ENCODE measurements at regions not wholly inside any gene's neighbourhood (a gene's known extent, or its start where the extent isn't known, plus 50 kb on each side); places are given as distances from the start of the nearest gene placed in this dataset.

DNA sequence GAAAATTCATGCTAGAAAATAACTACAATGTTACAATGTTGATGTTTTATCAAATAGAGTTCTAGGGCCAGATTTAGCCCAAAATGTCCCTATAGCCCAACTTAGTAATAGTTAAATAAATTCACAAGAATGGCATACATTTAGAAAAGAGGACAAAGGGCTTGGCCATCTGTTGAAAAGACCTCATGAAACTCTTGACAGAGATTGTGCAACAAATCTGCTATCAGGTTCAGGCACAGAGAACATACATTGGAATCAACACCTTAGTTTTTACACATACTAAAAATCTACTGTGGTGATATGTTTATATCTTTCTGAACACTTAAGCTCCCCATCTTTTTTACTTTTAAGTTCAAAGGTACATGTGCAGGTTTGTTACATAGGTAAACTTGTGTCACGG is 298.3 kb upstream of the DACH1 start:
- no peak for DNase-seq (ENCODE audit: low spot score)

DNA sequence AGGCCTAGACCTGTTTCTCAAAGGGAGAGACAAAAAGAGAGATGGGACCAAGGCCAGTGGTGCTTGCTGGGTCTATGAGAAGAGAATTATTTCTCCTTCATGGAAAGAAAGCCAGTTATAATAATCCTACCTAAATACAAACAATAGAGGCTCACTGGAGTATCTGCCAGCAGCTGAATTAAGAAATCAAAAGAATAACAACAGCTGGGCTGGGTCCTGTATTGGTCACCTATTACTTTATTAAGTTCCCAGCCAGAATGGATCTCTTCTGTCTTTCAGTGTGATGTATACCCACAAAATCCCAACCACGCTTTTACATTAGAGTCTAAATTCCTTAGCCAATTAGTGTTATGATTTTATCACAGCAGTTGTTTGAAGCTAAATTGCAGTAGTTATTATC is 297.8 kb upstream of the DACH1 start:
- no peak for DNase-seq (ENCODE audit: low spot score)

DNA sequence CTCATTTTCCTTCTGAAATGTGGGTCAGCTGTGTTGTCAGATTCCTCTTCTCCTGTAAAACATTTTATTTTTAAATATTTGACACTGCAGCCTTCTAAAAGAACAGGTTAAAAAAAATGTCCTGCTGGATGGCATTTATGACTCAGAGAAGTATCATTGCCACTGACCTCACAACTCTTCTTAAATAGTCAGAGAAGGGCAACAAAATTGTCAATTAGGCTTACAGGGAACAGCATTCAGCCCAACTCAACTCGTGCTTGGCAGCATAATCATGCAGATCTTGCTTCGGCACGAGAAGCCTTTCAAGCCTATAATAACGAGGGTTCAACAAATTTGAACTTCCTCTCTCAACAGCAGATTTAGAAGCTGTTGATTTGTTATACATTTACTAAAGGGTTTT is 296.7 kb upstream of the DACH1 start:
- no peak for DNase-seq (ENCODE audit: low spot score)

DNA sequence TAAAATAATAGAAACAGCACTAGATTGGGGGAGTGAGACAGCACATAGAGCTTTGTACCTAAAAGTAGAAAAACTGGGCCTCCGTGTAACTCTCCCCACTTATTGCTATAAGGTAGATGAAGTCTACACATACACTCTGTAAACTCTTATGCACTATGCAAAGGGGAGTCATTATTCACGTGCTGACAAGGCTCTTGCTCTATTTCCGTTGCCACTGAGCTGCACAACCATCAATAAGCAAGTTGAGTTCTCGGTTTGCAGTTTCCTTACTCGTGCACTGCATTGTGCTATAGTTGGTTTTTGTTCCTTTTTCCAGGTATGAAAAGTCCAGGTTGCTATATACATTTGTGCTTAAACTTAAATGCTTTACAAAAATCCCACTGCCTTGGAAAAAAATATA is 294.0 kb upstream of the DACH1 start:
- DNase-seq (ENCODE audit: low spot score) = no peak

DNA sequence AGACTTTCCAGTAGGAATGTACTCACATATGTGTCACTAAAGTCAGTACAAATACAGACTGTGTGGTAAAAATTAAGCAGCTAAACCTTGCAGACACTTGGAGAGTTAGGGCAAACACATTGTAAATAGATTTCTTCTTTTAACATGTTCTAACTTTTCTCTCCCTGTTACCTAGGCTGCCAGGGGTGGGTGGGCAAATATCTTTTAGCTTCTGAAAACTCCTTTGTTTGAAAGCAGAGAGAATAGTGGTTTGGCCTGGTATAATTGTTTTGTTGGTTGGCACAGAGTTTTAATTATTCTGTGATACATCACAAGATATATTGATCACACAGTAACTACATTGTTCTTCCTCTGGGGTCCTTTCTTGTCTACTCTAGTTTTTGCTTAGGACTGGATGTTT is 289.8 kb upstream of the DACH1 start:
- DNase-seq (ENCODE audit: low spot score) = no peak

DNA sequence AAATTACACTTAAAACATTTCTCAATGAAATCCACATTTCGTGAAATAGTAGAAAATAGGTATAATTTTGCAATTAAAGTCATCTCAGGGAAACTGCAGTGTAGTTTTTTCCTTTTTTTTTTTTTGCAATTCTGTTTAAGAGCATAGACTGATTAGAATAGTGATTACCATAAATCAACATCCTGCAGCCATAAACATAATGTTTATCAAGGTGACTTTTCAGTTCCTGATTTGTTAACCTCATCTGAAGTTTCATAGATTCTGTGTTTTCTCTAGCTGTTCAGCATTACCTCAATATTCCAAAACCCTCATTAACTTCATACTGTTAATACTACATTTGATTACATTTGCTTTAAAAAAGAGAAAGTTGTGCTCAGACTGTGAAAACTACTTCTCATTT is 286.3 kb upstream of the DACH1 start:
- no peak for DNase-seq (ENCODE audit: low spot score)

DNA sequence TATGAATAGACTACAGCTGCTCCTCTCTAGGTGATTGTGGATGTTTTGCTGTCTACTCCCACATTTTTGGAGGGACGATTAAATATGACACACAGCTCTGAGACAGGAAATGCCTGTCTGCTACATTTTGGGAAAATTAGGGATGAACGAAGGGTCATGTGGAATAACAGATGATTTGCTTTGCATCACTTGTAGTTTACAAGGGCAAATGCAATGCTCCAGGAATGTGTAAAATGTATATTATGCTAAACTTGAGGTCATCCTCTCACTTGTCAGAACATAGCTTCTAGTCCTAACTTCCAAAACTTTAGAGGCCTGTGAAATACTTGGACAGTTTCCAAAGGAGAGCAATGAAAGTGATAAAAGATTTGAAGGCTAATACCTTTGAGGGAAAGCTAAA is 284.2 kb upstream of the DACH1 start:
- no peak for DNase-seq (ENCODE audit: low spot score)

DNA sequence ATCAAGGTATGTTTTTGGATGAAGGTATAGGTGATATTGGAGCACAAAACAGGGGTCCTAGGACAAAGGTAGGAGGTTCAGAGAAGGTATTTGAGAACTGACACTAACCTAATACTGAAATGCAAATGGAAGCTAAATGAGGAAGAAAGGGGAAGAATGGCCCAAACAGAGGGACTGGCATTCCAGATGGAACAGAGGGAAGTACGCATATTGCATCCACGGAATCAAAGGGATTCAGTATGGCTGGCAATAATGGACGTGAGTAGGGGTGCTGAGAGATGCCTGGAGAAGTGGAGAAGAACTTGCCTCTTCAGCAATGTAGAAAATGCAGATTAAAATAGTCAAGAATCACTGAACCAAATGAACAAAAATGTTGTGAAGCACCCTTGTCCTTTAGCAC is 283.5 kb upstream of the DACH1 start:
- no peak for DNase-seq (ENCODE audit: low spot score)

DNA sequence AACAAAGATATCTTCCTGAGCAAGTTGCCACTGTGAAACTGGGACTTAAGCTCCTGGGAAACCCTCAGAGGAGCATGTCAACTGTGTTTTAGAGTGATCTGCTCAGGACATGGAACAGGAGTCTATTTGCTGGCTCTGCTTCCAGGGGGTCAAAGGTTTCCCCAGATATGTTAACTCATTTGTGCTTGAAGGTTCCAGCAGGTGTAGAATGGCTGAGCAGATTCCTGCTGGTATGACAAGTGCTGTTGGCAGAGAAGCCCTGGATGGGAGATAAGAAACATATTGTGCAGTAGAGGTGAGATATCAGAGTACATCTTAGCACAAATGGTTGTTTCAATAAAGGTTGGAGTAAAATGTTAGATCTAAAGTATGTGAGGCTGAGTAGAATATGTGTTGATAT is 282.7 kb upstream of the DACH1 start:
- DNase-seq (ENCODE audit: low spot score) = no peak

DNA sequence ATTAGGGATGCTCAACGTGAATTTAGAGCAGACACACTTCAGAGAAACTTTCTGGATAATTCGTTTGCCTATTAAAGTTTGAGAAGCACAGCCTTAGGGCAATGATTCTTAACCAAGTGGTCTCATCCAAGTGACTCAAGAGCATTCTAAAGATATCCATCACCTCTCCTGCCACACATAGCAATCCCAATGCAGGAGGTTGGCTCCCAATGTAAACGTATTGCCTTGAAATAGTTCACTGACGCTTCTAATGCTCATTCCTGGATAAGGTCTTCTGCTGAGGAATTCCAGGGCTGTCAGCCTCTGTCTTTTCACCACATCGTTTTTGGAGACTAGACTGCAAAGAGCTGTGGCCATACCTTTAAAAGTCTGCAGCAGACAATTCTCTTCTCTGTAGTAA is 279.8 kb upstream of the DACH1 start:
- DNase-seq (ENCODE audit: low spot score) = no peak

DNA sequence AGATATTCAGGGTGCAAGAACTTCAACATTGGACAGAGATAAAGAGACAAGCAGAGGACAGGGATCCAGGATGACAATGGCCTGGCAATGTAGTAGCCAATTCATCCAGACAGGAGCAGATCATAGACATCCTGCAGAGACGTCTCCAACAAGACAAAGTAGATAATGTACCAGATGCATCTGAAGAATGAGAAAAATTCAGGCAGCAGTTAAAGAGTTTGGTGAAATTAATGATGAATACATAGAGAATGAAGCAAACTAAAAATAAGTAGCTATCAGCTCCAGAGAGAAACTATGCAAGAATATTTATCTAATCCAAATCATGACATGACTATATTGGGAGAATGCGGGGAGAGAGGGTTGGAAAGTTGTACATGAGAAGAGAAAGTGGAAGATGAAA is 278.4 kb upstream of the DACH1 start:
- DNase-seq (ENCODE audit: low spot score) = no peak

DNA sequence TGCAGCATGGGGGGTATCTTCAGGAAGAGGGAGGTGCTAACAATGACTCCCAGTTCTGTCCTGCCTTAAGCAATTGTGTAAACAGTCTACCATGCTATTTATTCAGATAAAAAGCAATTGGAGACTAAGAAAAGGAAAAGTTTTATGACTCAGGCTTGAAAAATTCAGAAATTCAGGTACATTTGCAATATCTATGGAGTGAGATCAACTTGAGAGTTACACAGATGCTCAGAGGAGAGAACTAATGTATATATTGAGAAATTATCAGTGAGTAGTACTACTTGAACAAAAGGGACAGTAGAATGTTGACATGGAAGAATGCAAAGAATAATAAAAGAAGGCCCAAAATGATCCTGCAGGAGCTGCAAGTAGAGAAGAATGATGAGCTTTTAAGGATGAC is 277.6 kb upstream of the DACH1 start:
- no peak for DNase-seq (ENCODE audit: low spot score)

DNA sequence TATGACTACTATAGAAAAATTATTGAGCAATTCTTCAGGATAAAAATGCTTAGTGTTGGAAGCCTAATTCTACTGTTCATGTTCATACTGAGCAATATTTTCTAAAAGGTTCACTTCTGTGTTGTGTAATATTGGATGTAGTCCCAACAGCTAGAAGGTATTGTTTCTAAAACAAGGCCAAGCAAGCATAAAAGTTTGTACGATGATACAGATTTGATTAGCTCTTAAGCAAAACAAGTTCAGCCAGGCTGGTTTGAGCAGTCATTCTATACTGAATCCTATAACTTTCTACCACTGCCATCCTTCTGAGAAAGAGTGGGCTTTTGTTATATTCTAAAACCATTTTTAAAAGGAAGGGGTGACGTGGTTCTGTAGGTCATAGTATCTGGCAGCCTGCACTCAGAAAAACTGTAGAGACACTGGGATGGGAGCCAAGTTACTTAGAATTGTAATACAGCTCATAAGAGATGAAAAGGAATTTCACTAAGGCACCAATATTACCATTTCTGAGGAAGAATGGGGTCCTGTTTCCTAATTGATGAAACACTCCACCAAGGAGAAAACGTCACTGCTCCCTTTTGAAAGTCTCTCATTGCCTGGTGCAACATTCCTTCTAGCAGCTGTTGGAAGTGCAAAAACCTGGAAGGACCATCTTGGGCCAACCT is 275.0 kb upstream of the DACH1 start:
- peak; percentile 23 for DNase-seq (ENCODE audit: low spot score)

DNA sequence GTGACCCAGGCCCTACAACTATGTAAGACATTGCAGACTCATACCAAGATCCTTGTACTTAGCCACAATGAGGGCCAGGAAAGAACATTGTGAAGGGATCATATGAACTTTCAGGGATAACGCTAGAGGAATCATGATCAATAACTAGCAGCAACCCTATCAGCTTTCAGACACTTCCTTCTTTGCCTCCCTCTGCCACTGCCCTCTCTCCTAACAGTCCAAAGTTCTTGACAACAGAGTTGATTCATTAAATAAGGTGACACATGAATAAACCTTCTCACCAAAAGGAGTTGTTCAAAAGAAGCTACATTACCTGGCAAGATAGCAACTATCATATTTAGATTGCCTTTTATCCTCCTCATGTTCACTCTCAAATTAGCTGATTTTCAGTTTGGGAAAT is 272.2 kb upstream of the DACH1 start:
- no peak for DNase-seq (ENCODE audit: low spot score)

DNA sequence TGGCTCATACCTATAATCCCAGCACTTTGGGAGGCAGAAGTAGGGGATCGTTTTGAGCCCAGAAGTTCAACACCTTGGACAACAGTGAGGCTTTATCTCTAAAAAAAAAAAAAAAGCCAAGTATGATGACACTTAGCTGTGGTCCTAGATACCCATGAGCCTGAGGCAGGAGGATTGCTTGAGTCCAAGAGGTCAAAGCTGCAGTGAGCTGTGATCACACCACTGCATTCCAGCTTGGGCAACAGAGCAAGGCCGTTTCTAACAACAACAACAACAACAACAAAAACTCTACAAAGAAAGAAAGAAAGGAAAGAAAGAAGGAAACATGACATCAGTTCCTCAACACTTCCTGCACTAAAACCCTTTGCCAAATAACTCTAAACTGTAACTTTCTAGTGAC is 265.1 kb upstream of the DACH1 start:
- DNase-seq (ENCODE audit: low spot score) = no peak

DNA sequence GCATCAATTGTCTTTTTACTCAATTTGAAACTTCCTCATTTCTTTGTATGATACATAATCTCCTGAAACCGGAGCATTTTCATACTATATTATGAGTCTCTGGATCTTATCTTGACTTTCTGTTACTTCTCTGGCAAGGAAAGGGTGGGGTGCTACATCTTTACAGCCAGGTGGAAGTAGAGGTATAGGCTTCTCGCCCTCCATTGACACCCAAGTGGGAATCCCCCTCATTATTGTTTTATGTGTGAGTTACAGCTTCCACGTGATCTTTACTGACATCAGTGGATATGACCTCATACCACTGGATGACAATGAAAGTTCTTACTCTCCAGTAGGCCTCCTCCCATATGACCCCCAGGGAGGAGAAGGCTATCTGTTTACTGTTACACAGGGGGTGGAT is 262.1 kb upstream of the DACH1 start:
- DNase-seq (ENCODE audit: low spot score) = no peak

DNA sequence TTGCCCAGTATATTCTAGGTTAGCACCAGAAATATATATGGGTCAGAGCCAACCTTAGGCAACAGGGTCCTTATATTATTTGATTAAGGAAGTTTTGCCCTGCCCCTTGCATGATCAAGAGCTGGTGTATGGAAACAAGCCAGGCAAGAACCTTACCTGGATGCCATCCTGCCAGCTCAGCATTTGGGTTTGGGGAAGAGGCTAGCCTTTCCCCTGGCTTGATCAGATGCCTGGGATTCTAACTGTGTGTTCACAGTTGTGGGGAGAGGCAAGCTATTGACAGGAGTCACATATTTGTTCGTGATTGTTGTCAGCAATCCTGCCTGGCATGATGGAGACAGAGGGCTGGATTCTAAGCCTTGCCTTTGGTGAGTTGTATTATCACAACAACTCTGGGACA is 260.0 kb upstream of the DACH1 start:
- DNase-seq (ENCODE audit: low spot score) = no peak

DNA sequence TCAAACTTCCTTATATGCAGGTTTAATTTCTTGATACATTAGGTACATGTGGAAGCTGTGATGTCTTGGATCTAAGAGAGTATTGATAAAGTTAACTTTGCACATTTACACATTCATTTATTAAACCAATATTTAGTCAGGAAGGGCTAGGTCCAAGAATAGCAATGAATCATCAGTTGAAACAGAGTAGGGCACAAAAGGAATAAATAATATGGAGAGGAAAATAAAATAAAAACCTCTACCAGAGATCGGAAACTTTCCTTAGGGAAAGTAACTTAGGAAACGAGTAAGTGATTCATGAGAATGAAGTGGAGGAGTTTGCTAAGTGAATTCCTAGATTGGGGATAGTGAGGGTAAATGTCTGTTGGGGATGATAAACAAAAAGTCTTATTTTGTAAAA is 259.4 kb upstream of the DACH1 start:
- DNase-seq (ENCODE audit: low spot score) = no peak

DNA sequence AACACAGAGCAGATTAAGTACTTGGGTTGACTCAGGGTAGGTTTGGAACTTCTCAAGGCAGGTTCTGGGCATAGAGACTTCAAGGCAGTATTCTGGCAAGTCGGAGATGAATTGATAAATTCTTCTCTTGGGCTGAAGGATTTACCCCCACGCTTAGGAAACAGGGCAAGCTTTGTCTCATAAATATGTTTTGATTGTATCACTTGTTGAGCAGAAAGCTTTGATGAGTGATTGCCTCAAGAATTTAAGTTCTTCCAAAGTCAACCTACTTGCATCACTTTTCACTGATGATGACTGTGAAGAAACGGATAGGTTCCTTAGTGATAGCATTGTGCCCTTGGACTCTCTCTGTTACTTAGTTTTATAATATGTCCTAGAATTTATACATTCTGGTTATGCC is 258.6 kb upstream of the DACH1 start:
- DNase-seq (ENCODE audit: low spot score) = no peak

DNA sequence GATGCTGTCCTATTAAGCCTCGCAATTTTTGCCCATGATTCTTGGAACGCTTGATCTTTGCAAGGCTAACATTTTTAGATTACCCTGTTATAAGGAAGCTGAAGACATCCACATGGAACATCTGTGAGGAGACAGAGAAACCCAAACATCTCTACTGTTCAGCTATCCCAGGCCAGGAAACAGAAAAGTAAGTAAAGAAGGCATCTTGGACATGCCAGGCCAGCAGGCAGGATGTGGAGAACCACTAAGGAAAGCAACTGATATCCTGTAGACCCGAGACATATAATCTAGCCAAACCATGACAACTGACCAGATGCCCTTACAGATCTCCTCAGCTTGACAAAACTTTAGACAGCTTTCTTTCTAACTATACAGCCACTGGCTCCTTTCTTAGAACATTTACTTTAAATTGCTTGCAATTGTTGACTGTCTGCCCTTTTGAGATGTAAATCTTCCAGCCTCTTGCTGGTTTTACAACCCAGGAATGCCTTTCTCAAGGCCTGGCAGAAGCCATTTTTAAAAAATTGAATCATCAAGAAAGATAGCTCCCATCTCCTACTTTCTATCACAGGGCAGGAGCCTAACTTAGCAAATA is 255.8 kb upstream of the DACH1 start:
- no peak for DNase-seq (ENCODE audit: low spot score)

DNA sequence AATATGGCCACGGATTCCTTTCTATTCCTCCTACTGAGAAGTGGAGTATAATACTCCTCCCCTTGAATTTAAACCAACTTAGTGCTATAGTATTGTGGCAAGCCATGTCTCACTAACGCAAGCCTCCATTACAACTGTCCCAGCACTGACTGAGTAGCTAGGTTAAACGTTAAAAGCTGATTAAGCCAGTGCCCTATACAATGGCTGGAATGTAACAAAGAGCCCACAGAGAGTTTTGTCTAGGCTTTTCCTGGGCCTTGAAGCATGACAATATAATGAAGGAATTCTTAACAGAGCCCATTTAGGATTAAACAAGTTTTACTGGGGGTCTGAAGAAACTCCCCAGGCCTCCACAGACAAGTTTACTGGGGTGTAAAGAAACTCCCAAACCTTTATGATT is 254.5 kb upstream of the DACH1 start:
- no peak for DNase-seq (ENCODE audit: low spot score)

DNA sequence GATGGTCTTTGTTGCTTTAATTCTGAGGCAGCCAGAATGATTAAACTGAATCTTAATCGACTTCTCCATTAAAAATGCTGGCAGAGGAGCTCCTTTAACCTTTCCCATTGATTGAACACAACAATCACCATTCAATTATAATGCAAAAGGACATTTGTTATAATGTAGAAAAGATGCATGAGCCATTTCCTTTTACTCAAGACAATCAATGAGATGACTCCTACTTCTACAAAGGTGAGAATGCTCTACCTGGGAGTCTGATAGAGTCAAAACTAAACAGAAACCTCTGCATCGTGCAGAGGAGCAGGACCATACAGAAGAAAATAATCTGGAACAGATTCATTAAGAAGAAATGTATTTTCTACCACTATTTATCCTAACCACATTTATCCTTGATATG is 253.6 kb upstream of the DACH1 start:
- no peak for DNase-seq (ENCODE audit: low spot score)

DNA sequence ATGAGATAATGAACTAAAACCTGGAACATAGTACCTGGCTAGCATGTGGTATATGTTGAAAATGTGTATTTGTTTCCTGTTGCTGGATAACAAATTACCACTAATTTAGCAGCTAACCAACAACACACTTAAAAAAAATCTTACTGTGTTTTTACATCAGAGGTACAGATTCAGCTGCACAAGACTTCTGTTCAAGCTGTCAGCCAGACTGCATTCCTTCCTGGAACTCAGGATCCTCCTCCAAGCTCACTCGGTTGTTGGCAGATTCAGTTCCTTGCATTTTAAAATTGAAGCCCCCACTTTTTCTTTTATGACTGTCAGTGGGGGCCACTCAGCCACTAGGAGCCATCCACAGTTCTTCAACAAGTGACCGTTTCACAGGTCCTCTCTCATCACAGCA is 246.9 kb upstream of the DACH1 start:
- DNase-seq (ENCODE audit: low spot score) = no peak

DNA sequence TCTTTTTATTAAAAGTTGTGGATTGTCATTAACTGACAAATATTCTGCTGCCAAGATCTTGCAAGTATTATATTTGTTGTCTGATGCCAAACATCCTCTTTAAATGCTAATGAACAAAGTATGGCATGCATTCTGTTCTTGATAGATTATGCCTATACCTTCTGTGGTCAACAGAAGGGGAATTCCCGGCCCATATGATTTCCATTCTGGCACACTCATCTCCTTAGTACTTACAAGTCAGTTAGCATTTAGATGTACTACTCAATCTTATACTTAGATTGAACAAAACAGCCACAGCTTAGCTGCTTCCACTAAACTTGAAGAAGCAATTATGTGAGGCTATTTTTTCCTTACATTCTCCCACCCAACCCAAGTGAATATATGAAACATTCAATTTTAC is 246.1 kb upstream of the DACH1 start:
- no peak for DNase-seq (ENCODE audit: low spot score)

DNA sequence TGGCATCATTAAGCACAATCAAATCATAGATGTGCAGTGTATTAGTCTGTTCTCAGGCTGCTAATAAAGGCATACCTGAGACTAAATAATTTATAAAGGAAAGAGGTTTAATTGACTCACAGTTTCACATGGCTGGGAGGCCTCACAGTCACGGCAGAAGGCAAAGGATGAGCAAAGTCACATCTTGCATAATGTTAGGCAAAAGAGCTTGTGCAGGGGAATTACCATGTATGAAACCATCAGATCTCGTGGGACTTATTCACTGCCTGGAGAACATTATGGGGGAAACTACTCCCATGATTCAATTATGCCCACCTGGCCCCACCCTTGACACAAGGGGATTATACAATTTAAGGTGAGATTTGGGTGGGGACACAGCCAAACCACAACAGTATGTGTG is 245.2 kb upstream of the DACH1 start:
- DNase-seq (ENCODE audit: low spot score) = no peak
